Panc1 (cell line): ENCODE measurements at regions not wholly inside any gene's neighbourhood (a gene's known extent, or its start where the extent isn't known, plus 50 kb on each side); places are given as distances from the start of the nearest gene placed in this dataset.
A peak's percentile ranks its signal among the peaks of the same experiment; 100 is the strongest.
"Not testable (repeated sequence)": the region's sequence is repeated elsewhere in the genome, so short reads cannot be mapped to it uniquely, and the experiment has no call there.

Experiments used
- ATAC-seq: fragments of 200-7000 bp; cut with Tn5 transposase; 2 replicates; pipeline ENCODE4 v1.9.1; 2020; ENCODE audit warnings: mild to moderate bottlenecking, moderate library complexity
- BruUV-seq: library from RNA; stranded (reverse); fragments of 400-500 nt; replicated peaks from 2 replicates; lab custom pipeline; 2021; lab: Mats Ljungman, UMichigan
- CTCF ChIA-PET: fragments of 300-600 bp; sonication (Branson Sonifier 250); formaldehyde crosslinking; loops from one replicate; lab custom pipeline; 2022; ENCODE audit warnings: antibody characterized with exemption; lab: Charles Lee
- POLR2A ChIA-PET: fragments of 300-600 bp; sonication (Branson Sonifier 250); formaldehyde crosslinking; loops from one replicate; lab custom pipeline; 2022; ENCODE audit warnings: antibody characterized with exemption; lab: Charles Lee
- DNase-seq: peaks from one replicate; pipeline ENCODE4 v3.0.0-alpha.2; 2010; ENCODE audit warnings: low read depth, low spot score
- H3K27ac ChIP-seq: 2 replicates; pipeline ENCODE4 v1.5.1; 2011; ENCODE audit warnings: mild to moderate bottlenecking, low read length, inconsistent platforms
- H3K27me3 ChIP-seq: fragments of 200-500 bp; sonication (Bioruptor generic); 2 replicates; pipeline ENCODE4 v1.6.0; 2014; ENCODE audit warnings: low read length, inconsistent platforms; ENCODE audit not compliant: control insufficient read depth, insufficient read depth
- H3K36me3 ChIP-seq: fragments of 200-500 bp; sonication (Bioruptor generic); 2 replicates; pipeline ENCODE4 v1.5.1; 2014; ENCODE audit warnings: inconsistent platforms, mild to moderate bottlenecking, low read length, moderate library complexity; ENCODE audit not compliant: control insufficient read depth, insufficient read depth
- H3K4me1 ChIP-seq: 2 replicates; pipeline ENCODE4 v1.5.1; 2011; ENCODE audit warnings: inconsistent platforms, mild to moderate bottlenecking, low read length, moderate library complexity; ENCODE audit not compliant: control insufficient read depth, insufficient read depth
- H3K4me3 ChIP-seq, 2 experiments: 2 replicates each; pipeline ENCODE4 v1.5.1; 2011 to 2012; ENCODE audit warnings: low read depth in 2 of 2, low read length in 2 of 2, mild to moderate bottlenecking in 2 of 2, inconsistent platforms in 1 of 2, moderate library complexity in 1 of 2
- H3K9me3 ChIP-seq: fragments of 200-500 bp; sonication (Bioruptor generic); 2 replicates; pipeline ENCODE4 v1.5.1; 2014; ENCODE audit warnings: low read depth, mild to moderate bottlenecking, inconsistent platforms, low read length, moderate library complexity; ENCODE audit not compliant: control insufficient read depth, insufficient read depth
- CTCF ChIP-seq: fragments of 450-650 bp; IDR thresholded peaks from 2 replicates; pipeline ENCODE4 v1.5.1; 2017; ENCODE audit warnings: mild to moderate bottlenecking
- POLR2AphosphoS5 ChIP-seq: IDR thresholded peaks from 2 replicates; pipeline ENCODE4 v1.6.1; 2012; ENCODE audit warnings: mild to moderate bottlenecking, low read depth, low read length, moderate library complexity
- REST ChIP-seq, 2 experiments: IDR thresholded peaks; 2 replicates each; pipeline ENCODE4 v1.6.1; 2011 to 2012; ENCODE audit warnings: low read depth in 2 of 2, control low read depth in 1 of 2, low read length in 1 of 2, mild to moderate bottlenecking in 1 of 2, moderate library complexity in 1 of 2; ENCODE audit not compliant: insufficient read depth in 1 of 2
- SIN3A ChIP-seq: IDR thresholded peaks from 2 replicates; pipeline ENCODE4 v1.6.1; 2012; ENCODE audit warnings: low read depth, mild to moderate bottlenecking, low read length, moderate library complexity, borderline replicate concordance; ENCODE audit not compliant: insufficient read depth
- TCF7L2 ChIP-seq: IDR thresholded peaks from 2 replicates; pipeline ENCODE4 v1.6.1; 2011; ENCODE audit warnings: mild to moderate bottlenecking, low read depth, low read length, inconsistent platforms
- in situ Hi-C: cut with HindIII; loops from 2 replicates; pipeline ENCODE4 v1.10.0; 2016; ENCODE audit warnings: low sequenced_read_pairs, low pct_unique_long_range_greater_than_20kb
- intact Hi-C: fragments of 100-400 bp; cut with micrococcal nuclease; formaldehyde crosslinking; loops from one replicate; pipeline ENCODE4 v1.10.0; 2022; ENCODE audit not compliant: unreplicated experiment

- DNase-seq, result no peak
- TF ChIP-seq POLR2AphosphoS5 (no peak), TCF7L2 (no peak), CTCF (no peak), REST (IDR thresholded peaks at IDR 0.05; ENCODE audit: insufficient read depth in 1 of 2, low read depth in 2 of 2, low read length in 1 of 2) (no peak), SIN3A (no peak)
- H3K27ac ChIP-seq, result no peak overlapping the region
- H3K9me3 ChIP-seq, result no peaks in the 10 kb centered on the region
- POLR2A ChIA-PET, result no interaction called here
- H3K36me3 ChIP-seq, result no peaks in the 10 kb centered on the region
- 0 out of 2 replicates have a peak, but pooled peaks have one; percentile 51 for ATAC-seq
- H3K4me1 ChIP-seq, result no peaks in the 10 kb centered on the region
- intact Hi-C loops, result no loop called here
- no TSS peak for BruUV-seq
- CTCF ChIA-PET, result no interaction called here
- H3K27me3 ChIP-seq, result no peaks in the 10 kb centered on the region
- H3K4me3 ChIP-seq, result no peak overlapping the region
- in situ Hi-C loops, result loop anchor here (10.0 kb wide), 1 partner anchor 87 kb away; no protein-coding TSS in a partner anchor
These were observed 61.3 kb upstream of the RESF1 start for GRCh38 chr12:31897781-31898503.

GRCh38 chr12:31897092-31897491, 62.1 kb upstream of the RESF1 start:
- H3K4me1 ChIP-seq, H3K4me3 ChIP-seq, DNase-seq, H3K9me3 ChIP-seq, CTCF ChIA-PET, BruUV-seq, H3K27ac ChIP-seq, intact Hi-C loops, H3K36me3 ChIP-seq, ATAC-seq, POLR2A ChIA-PET, H3K27me3 ChIP-seq: not testable (repeated sequence)
- in situ Hi-C loops, result loop anchor here (10.0 kb wide), 1 partner anchor 88 kb away; no protein-coding TSS in a partner anchor

GRCh38 chr12:31896514-31897039, 62.6 kb upstream of the RESF1 start:
- BruUV-seq, result no TSS peak
- Histone ChIP-seq H3K4me1 (no peaks in the 10 kb centered on the region), H3K27ac (no peak overlapping the region), H3K9me3 (no peaks in the 10 kb centered on the region), H3K36me3 (no peaks in the 10 kb centered on the region), H3K4me3 (no peak overlapping the region), H3K27me3 (no peaks in the 10 kb centered on the region)
- TF ChIP-seq REST (IDR thresholded peaks at IDR 0.05; ENCODE audit: insufficient read depth in 1 of 2, low read depth in 2 of 2, low read length in 1 of 2) (no peak), CTCF (no peak), POLR2AphosphoS5 (no peak), SIN3A (no peak), TCF7L2 (no peak)
- ATAC-seq (no peak), DNase-seq (no peak)
- ChIA-PET POLR2A (no interaction called here), CTCF (interaction anchor here (0.6 kb wide), 1 partner anchor 8 kb away, joined by 3 read pairs; no protein-coding TSS in a partner anchor)
- intact Hi-C loops, result no loop called here
- in situ Hi-C loops, result loop anchor here (10.0 kb wide), 1 partner anchor 88 kb away; no protein-coding TSS in a partner anchor
